ENCODE measurements at regions not wholly inside any gene's neighbourhood (a gene's known extent, or its start where the extent isn't known, plus 50 kb on each side); places are given as distances from the start of the nearest gene placed in this dataset.

- Histone ChIP-seq H3K27ac (replicated peaks) (no peak overlapping the region), H3K4me3 (replicated peaks; ENCODE audit: insufficient read depth, low read length) (no peak overlapping the region), H3K27me3 (ENCODE audit: insufficient read depth, poor library complexity, severe bottlenecking) (no peaks in the 10 kb centered on the region)
- no peak for TF ChIP-seq CTCF (IDR thresholded peaks at IDR 0.05; ENCODE audit: insufficient read depth, low read length)
- DNase-seq (ENCODE audit: low read depth in 1 of 2, low spot score in 1 of 2), result no peak
These were observed 126.7 kb downstream of the ARL4A start for GRCh38 chr7:12814107-12814506.

DNA sequence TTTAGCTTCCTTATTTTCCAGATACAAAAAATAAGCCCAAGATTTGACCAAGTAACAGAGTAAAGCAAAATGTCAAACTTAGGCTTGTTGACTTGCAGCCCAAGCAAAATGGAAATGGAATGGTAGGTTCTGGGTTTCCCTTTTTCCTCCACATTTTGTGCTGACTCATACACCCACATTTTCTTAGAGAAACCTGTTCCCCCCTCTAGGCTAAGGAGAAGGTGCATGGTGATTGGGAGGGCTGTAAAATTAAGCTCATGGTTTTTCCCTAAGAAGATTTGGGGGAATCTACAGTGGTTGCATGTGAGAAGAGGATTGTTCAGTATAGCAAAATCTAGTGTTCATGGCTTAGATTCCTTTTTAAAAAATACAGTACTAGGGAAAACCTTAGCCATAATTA lies 127.4 kb downstream of the ARL4A start:
- DNase-seq (ENCODE audit: low read depth in 1 of 2, low spot score in 1 of 2), result no peak
- Histone ChIP-seq H3K27ac (replicated peaks) (no peak overlapping the region), H3K4me3 (replicated peaks; ENCODE audit: insufficient read depth, low read length) (no peak overlapping the region), H3K27me3 (ENCODE audit: insufficient read depth, poor library complexity, severe bottlenecking) (no peaks in the 10 kb centered on the region)
- no peak for TF ChIP-seq GABPA (IDR thresholded peaks at IDR 0.05; ENCODE audit: low read depth)
- no peak for TF ChIP-seq REST (IDR thresholded peaks at IDR 0.05; ENCODE audit: insufficient replicate concordance, low read depth)
- no peak for TF ChIP-seq POLR2AphosphoS5 (IDR thresholded peaks at IDR 0.05; ENCODE audit: low read depth)
- TF ChIP-seq SPI1 (IDR thresholded peaks at IDR 0.05; ENCODE audit: borderline replicate concordance, low read depth), result no peak
- TF ChIP-seq CTCF (IDR thresholded peaks at IDR 0.05; ENCODE audit: insufficient read depth, low read length), result no peak

DNA sequence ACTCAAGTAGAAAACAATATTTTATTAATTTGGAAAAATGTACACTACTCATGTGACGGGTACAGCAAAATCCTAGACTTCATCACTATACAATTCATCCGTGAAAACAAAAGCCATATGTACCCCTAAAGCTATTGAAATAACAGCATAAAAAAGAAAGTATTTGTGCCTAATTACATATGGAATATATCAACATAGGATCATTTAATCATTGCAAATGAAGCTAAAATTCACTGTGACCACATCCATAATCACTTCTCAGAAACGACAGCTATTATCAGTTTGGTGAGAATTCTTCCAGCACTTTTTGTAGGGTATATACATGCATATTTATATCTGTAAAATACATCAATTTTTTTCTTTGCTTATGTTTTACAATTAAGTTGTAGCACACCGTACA lies 128.0 kb downstream of the ARL4A start:
- DNase-seq (ENCODE audit: low read depth in 1 of 2, low spot score in 1 of 2), result no peak
- H3K27ac ChIP-seq (replicated peaks), result no peak overlapping the region
- H3K27me3 ChIP-seq (ENCODE audit: insufficient read depth, poor library complexity, severe bottlenecking), result no peaks in the 10 kb centered on the region
- TF ChIP-seq CTCF (IDR thresholded peaks at IDR 0.05; ENCODE audit: insufficient read depth, low read length) (no peak), SPI1 (IDR thresholded peaks at IDR 0.05; ENCODE audit: borderline replicate concordance, low read depth) (no peak), GABPA (IDR thresholded peaks at IDR 0.05; ENCODE audit: low read depth) (no peak), REST (IDR thresholded peaks at IDR 0.05; ENCODE audit: insufficient replicate concordance, low read depth) (no peak), POLR2AphosphoS5 (IDR thresholded peaks at IDR 0.05; ENCODE audit: low read depth) (no peak)
- no peak overlapping the region for H3K4me3 ChIP-seq (replicated peaks; ENCODE audit: insufficient read depth, low read length)

GRCh38 chr7:12815871-12816270 lies 128.4 kb downstream of the ARL4A start:
- TF ChIP-seq POLR2AphosphoS5 (IDR thresholded peaks at IDR 0.05; ENCODE audit: low read depth) (no peak), GABPA (IDR thresholded peaks at IDR 0.05; ENCODE audit: low read depth) (no peak), REST (IDR thresholded peaks at IDR 0.05; ENCODE audit: insufficient replicate concordance, low read depth) (no peak), CTCF (IDR thresholded peaks at IDR 0.05; ENCODE audit: insufficient read depth, low read length) (no peak), SPI1 (IDR thresholded peaks at IDR 0.05; ENCODE audit: borderline replicate concordance, low read depth) (no peak)
- Histone ChIP-seq H3K4me3 (replicated peaks; ENCODE audit: insufficient read depth, low read length) (no peak overlapping the region), H3K27me3 (ENCODE audit: insufficient read depth, poor library complexity, severe bottlenecking) (no peaks in the 10 kb centered on the region), H3K27ac (replicated peaks) (no peak overlapping the region)
- no peak for DNase-seq (ENCODE audit: low read depth in 1 of 2, low spot score in 1 of 2)
